T-cell (primary cell): ENCODE measurements at regions not wholly inside any gene's neighbourhood (a gene's known extent, or its start where the extent isn't known, plus 50 kb on each side); places are given as distances from the start of the nearest gene placed in this dataset.

Experiments
- ATAC-seq, 4 experiments: fragments of 200-7000 bp in 3 of 4; fragments of 150-1000 bp in 1 of 4; cut with Tn5 transposase; replicated peaks in 1 of 4; 1 replicate in 3 of 4; 2 replicates in 1 of 4; pipeline ENCODE4 v1.10.0; 2021; ENCODE audit warnings: moderate library complexity in 3 of 4, mild to moderate bottlenecking in 2 of 4, moderate number of reproducible peaks in 1 of 4
- CTCF ChIA-PET, 2 donors: fragments of 300-600 bp; sonication (Branson Sonifier 250); formaldehyde crosslinking; loops; one replicate each; lab custom pipeline; 2022; ENCODE audit warnings: antibody characterized with exemption in 2 of 2; lab: Charles Lee
- POLR2A ChIA-PET, 2 donors: fragments of 300-600 bp; sonication (Branson Sonifier 250); formaldehyde crosslinking; loops; one replicate each; lab custom pipeline; 2022; ENCODE audit warnings: antibody characterized with exemption in 2 of 2; lab: Charles Lee
- DNase-seq, 35 experiments: peaks; one replicate each; pipeline versions ENCODE4 v3.0.0 to v3.0.0-alpha.2; 2013 to 2023
- H3K27ac ChIP-seq: one replicate; pipeline ENCODE4 v1.5.1; 2013; ENCODE audit warnings: low read length
- H3K27me3 ChIP-seq, 2 experiments: replicated peaks in 1 of 2; 1 replicate in 1 of 2; 2 replicates in 1 of 2; pipeline versions ENCODE4 v1.6.1 to v1.7.0; 2013; ENCODE audit warnings: low read length in 1 of 2, mixed read lengths in 1 of 2; ENCODE audit not compliant: control insufficient read depth in 2 of 2, insufficient read depth in 2 of 2; ENCODE audit errors: extremely low read depth in 1 of 2
- H3K36me3 ChIP-seq, 2 donors: 1 replicate in 1 of 2; 2 replicates in 1 of 2; pipeline versions ENCODE4 v1.6.1 to v1.7.0; 2013; ENCODE audit warnings: low read length in 1 of 2; ENCODE audit not compliant: control insufficient read depth in 2 of 2, insufficient read depth in 1 of 2; ENCODE audit errors: extremely low read depth in 1 of 2
- H3K4me1 ChIP-seq, 2 experiments: 1 replicate in 1 of 2; 2 replicates in 1 of 2; pipeline versions ENCODE4 v1.6.1 to v1.7.0; 2013; ENCODE audit warnings: low read length in 2 of 2, mixed read lengths in 1 of 2; ENCODE audit not compliant: insufficient read depth in 2 of 2, control insufficient read depth in 1 of 2; ENCODE audit errors: extremely low read depth in 1 of 2
- H3K4me3 ChIP-seq, 2 donors: 1 replicate in 1 of 2; 2 replicates in 1 of 2; pipeline versions ENCODE4 v1.5.1 to v1.7.0; 2013; ENCODE audit warnings: mild to moderate bottlenecking in 2 of 2, low read length in 1 of 2, moderate library complexity in 1 of 2; ENCODE audit not compliant: control insufficient read depth in 1 of 2; ENCODE audit errors: extremely low read depth in 1 of 2
- H3K9me3 ChIP-seq: 2 replicates; pipeline ENCODE4 v1.7.0; 2013
- H3K27ac Mint-ChIP-seq, 2 donors: one replicate each; pipeline ENCODE4 v1.8.0; 2020 to 2021; ENCODE audit warnings: mild to moderate bottlenecking in 2 of 2, mixed read lengths in 2 of 2
- H3K27me3 Mint-ChIP-seq, 2 donors: one replicate each; pipeline ENCODE4 v1.8.0; 2021 to 2022; ENCODE audit warnings: mixed read lengths in 2 of 2
- H3K36me3 Mint-ChIP-seq: one replicate; pipeline ENCODE4 v1.8.0; 2021; ENCODE audit warnings: mixed read lengths
- H3K4me1 Mint-ChIP-seq, 3 donors: one replicate each; pipeline ENCODE4 v1.8.0; 2020 to 2022; ENCODE audit warnings: mixed read lengths in 3 of 3, mild to moderate bottlenecking in 1 of 3
- H3K4me3 Mint-ChIP-seq, 3 donors: one replicate each; pipeline ENCODE4 v1.8.0; 2020 to 2022; ENCODE audit warnings: mild to moderate bottlenecking in 3 of 3, mixed read lengths in 3 of 3, moderate library complexity in 3 of 3
- H3K9me3 Mint-ChIP-seq, 3 donors: one replicate each; pipeline ENCODE4 v1.8.0; 2020 to 2022; ENCODE audit warnings: mixed read lengths in 3 of 3
- WGBS: methylation state at CpG from one replicate; pipeline ENCODE4 v1.1.5; 2013; ENCODE audit warnings: missing lambda C conversion rate; ENCODE audit not compliant: insufficient coverage; 5-methylcytosine and 5-hydroxymethylcytosine counted together

DNA sequence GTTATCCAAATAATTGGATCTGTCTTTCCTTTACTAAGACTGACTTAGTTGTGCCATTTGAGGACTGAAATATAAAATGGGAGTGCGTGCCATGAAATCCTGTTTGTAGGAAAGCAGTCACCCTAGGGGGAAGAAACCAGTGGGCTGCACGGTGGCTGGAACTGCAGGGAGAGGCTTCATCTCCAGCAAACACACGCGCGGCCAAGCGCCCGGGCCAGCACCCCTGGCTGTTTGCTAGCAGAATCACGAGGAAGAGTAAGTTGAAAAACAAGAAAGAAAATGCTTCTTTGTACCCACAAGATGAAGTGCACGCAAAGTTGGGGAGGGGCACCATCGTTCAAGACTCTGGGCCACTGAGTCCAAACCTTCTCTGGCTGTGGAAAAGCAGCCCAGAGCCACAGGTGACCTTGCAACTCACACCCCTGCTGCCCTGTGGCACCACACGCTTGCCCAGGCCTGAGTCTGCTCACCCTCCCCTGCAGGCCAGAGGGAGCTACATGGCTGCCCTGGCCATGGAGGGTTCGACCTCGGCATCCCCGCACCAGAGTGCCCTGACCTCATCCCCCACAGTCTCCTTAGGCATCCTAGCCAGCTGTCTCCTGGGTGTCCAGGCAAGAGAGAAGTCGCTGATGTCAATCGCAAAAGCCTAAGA lies 55.2 kb downstream of the IRX2 start:
- no peak overlapping the region for H3K4me3 ChIP-seq
- POLR2A ChIA-PET: no interaction called here
- H3K27ac Mint-ChIP-seq: no peak overlapping the region
- no peak overlapping the region for H3K4me3 Mint-ChIP-seq
- peaks cover 3 to 17% (median 4%) of the 10 kb centered on the region in 3 donors for H3K9me3 Mint-ChIP-seq
- peaks cover 0 to 5% of the 10 kb centered on the region in 2 experiments for H3K27me3 ChIP-seq
- 86% methylated on average over 15 of the region's 16 CpGs for WGBS
- CTCF ChIA-PET: no interaction called here
- H3K4me1 Mint-ChIP-seq: no peaks in the 10 kb centered on the region
- H3K36me3 ChIP-seq: no peaks in the 10 kb centered on the region
- no peaks in the 10 kb centered on the region for H3K36me3 Mint-ChIP-seq
- H3K9me3 ChIP-seq: no peaks in the 10 kb centered on the region
- H3K4me1 ChIP-seq: no peaks in the 10 kb centered on the region
- no peak overlapping the region for H3K27ac ChIP-seq
- ATAC-seq: no peak
- DNase-seq: no peak
- H3K27me3 Mint-ChIP-seq: no peaks in the 10 kb centered on the region

DNA sequence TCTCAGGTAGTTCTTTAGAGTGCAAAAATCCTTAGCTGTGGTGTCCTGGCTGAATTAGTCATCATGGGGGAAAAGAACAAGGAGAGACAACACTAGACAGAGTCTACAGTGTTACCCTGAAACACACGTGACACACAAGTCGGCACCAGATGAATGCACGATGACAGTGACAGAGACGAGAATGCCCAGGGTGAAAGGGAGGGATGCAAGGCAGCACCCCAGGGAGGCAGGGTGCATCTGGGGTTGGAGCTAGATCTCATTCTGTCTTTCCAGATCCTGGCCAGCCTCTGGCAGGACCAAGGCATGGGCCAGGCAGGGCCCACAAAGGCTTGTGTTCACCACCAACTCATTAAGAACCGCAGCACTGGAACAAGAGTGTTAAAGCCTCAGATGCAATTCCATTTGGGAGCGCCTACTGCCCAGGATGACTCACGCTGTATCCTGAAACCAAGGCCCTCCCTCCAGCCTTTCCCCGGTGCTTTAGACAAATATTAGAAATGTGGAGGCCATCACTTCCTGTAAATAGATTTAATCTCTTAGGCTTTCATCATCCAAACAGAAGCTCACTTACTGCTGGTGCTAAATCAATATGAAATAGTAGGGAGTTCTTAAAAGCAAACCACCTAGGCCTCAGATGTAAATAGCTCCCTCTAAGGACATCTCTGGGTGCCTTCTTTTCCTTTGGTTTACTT lies 56.1 kb downstream of the IRX2 start:
- ChIA-PET CTCF (no interaction called here), POLR2A (no interaction called here)
- Mint-ChIP-seq H3K36me3 (no peaks in the 10 kb centered on the region), H3K9me3 (peaks cover 0 to 17% (median 5%) of the 10 kb centered on the region in 3 donors), H3K27me3 (no peaks in the 10 kb centered on the region), H3K27ac (no peak overlapping the region), H3K4me1 (no peaks in the 10 kb centered on the region), H3K4me3 (no peak overlapping the region)
- Histone ChIP-seq H3K27ac (no peak overlapping the region), H3K27me3 (peaks cover 0 to 4% of the 10 kb centered on the region in 2 experiments), H3K36me3 (no peaks in the 10 kb centered on the region), H3K9me3 (no peaks in the 10 kb centered on the region), H3K4me3 (no peak overlapping the region), H3K4me1 (no peaks in the 10 kb centered on the region)
- ATAC-seq: no peak
- 79% methylated on average over 6 of the region's 8 CpGs for WGBS
- no peak for DNase-seq

DNA sequence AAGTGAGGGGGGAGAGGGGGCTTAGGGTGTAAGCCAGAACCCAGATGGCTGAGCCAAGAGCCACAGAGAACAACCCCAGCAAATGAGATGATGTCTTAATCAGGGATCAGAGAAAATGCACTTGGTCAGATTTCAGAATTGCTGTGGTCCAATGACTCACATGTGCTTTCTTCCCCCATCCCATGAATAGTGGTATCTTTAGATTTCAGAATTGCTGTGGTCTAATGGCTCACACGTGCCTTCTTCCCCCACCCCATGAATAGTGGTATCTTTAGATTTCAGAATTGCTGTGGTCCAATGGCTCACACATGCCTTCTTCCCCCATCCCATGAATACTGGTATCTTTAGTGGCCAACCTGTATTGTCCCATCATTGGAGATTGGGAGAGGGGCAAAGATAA lies 59.9 kb downstream of the IRX2 start:
- POLR2A ChIA-PET: no interaction called here
- H3K27me3 ChIP-seq: peaks cover 0 to 7% of the 10 kb centered on the region in 2 experiments
- Mint-ChIP-seq H3K27me3 (peaks cover 0 to 3% of the 10 kb centered on the region in 2 donors), H3K4me3 (no peak overlapping the region), H3K9me3 (peaks cover 0 to 19% (median 7%) of the 10 kb centered on the region in 3 donors), H3K36me3 (no peaks in the 10 kb centered on the region), H3K27ac (no peak overlapping the region), H3K4me1 (no peaks in the 10 kb centered on the region)
- H3K27ac ChIP-seq: no peak overlapping the region
- H3K36me3 ChIP-seq: no peaks in the 10 kb centered on the region
- H3K4me3 ChIP-seq: no peak overlapping the region
- H3K4me1 ChIP-seq: no peaks in the 10 kb centered on the region
- CTCF ChIA-PET: no interaction called here
- WGBS: no CpG with 5 or more reads among the region's 1 CpG
- no peaks in the 10 kb centered on the region for H3K9me3 ChIP-seq
- no peak for DNase-seq
- no peak for ATAC-seq

DNA sequence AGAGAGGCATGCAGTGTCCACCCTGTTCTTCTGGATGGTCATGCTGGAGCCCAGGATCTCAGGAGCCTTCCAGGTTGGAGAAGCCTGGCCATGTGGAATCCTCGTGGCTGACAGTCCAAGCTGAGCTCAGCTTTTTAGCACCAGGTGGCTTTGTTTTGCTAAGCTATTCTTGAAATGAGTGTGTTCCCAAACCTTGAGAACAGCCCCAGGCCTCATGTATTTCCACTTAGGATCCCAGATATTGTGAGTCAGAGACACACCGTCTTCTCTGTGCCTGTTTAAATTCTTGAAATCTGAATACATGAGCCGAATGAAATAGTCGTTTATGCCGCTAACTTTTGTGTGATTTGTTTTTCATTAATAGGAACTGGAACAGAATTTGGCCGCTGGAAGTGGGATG lies 61.2 kb downstream of the IRX2 start:
- ATAC-seq (no peak), DNase-seq (no peak)
- Mint-ChIP-seq H3K4me1 (no peaks in the 10 kb centered on the region), H3K27ac (no peak overlapping the region), H3K36me3 (no peaks in the 10 kb centered on the region), H3K9me3 (peaks cover 0 to 14% (median 7%) of the 10 kb centered on the region in 3 donors), H3K4me3 (no peak overlapping the region), H3K27me3 (peaks cover 0 to 3% of the 10 kb centered on the region in 2 donors)
- no peaks in the 10 kb centered on the region for H3K9me3 ChIP-seq
- H3K27ac ChIP-seq: no peak overlapping the region
- ChIA-PET CTCF (no interaction called here), POLR2A (no interaction called here)
- WGBS: 90% methylated on average over 2 of the region's 6 CpGs
- H3K27me3 ChIP-seq: peaks cover 0 to 7% of the 10 kb centered on the region in 2 experiments
- H3K36me3 ChIP-seq: no peaks in the 10 kb centered on the region
- H3K4me1 ChIP-seq: no peaks in the 10 kb centered on the region
- H3K4me3 ChIP-seq: no peak overlapping the region

DNA sequence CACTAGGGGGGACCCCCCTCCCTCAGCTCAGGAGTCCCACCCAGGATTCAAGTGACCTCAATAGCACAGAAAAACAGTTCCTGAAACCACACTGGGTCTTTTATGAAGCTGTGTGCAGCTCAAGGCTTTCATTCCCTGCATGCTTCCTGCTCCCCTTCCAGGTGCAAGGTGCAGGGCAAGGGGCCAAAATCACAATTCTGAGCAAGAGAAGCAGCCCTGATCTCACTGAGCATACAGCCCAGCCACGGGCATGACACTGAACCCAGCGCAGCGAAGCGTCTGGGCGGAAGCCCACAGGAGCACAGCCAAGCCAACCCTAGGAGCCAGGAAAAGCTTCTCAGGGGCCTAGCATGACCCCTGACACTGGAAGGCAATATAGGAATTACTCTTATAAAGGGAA lies 62.9 kb downstream of the IRX2 start:
- H3K27ac Mint-ChIP-seq: no peak overlapping the region
- peaks cover 0 to 10% (median 7%) of the 10 kb centered on the region in 3 donors for H3K9me3 Mint-ChIP-seq
- Histone ChIP-seq H3K9me3 (no peaks in the 10 kb centered on the region), H3K4me3 (no peak overlapping the region), H3K4me1 (no peaks in the 10 kb centered on the region), H3K36me3 (no peaks in the 10 kb centered on the region), H3K27me3 (peaks cover 0 to 7% of the 10 kb centered on the region in 2 experiments), H3K27ac (no peak overlapping the region)
- H3K4me3 Mint-ChIP-seq: no peak overlapping the region
- CTCF ChIA-PET: no interaction called here
- DNase-seq: no peak
- H3K27me3 Mint-ChIP-seq: peaks cover 0 to 3% of the 10 kb centered on the region in 2 donors
- POLR2A ChIA-PET: no interaction called here
- H3K4me1 Mint-ChIP-seq: no peaks in the 10 kb centered on the region
- H3K36me3 Mint-ChIP-seq: no peaks in the 10 kb centered on the region
- WGBS: 84% methylated on average over 5 of the region's 5 CpGs
- no peak for ATAC-seq

DNA sequence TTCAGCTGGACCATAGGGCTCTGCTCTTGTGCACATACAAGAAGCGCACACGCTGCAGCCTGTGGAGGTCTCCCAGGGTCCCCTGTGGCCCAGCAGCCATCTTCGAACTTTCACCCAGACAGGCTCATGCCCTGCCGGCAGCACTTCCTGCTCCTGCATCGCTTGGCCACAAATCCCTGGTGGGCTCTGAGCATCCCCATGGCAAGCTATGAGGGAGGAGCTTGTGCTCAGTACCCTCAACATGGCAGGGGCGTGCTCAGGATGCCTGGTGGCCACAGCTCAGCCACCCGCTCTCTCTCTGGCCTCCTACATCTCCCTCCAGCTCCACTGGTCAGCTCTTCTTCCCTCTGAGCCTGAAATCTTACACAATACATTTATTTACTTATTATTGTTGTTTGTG lies 63.7 kb downstream of the IRX2 start:
- WGBS: 76% methylated on average over 5 of the region's 7 CpGs
- ChIA-PET POLR2A (no interaction called here), CTCF (no interaction called here)
- no peak overlapping the region for H3K4me3 ChIP-seq
- Mint-ChIP-seq H3K4me1 (no peaks in the 10 kb centered on the region), H3K4me3 (no peak overlapping the region), H3K27me3 (peaks cover 0 to 3% of the 10 kb centered on the region in 2 donors), H3K36me3 (no peaks in the 10 kb centered on the region), H3K27ac (no peak overlapping the region), H3K9me3 (peaks cover 0 to 7% (median 7%) of the 10 kb centered on the region in 3 donors)
- no peak for DNase-seq
- H3K27ac ChIP-seq: no peak overlapping the region
- ATAC-seq: no peak
- H3K4me1 ChIP-seq: no peaks in the 10 kb centered on the region
- H3K27me3 ChIP-seq: peaks cover 0 to 7% of the 10 kb centered on the region in 2 experiments
- H3K9me3 ChIP-seq: no peaks in the 10 kb centered on the region
- H3K36me3 ChIP-seq: no peaks in the 10 kb centered on the region
